ENCODE measurements at regions not wholly inside any gene's neighbourhood (a gene's known extent, or its start where the extent isn't known, plus 50 kb on each side); places are given as distances from the start of the nearest gene placed in this dataset.

GRCh38 chr6:23465912-23466311 is 660.1 kb upstream of the NRSN1 start:
- TF ChIP-seq, protein P1, sequence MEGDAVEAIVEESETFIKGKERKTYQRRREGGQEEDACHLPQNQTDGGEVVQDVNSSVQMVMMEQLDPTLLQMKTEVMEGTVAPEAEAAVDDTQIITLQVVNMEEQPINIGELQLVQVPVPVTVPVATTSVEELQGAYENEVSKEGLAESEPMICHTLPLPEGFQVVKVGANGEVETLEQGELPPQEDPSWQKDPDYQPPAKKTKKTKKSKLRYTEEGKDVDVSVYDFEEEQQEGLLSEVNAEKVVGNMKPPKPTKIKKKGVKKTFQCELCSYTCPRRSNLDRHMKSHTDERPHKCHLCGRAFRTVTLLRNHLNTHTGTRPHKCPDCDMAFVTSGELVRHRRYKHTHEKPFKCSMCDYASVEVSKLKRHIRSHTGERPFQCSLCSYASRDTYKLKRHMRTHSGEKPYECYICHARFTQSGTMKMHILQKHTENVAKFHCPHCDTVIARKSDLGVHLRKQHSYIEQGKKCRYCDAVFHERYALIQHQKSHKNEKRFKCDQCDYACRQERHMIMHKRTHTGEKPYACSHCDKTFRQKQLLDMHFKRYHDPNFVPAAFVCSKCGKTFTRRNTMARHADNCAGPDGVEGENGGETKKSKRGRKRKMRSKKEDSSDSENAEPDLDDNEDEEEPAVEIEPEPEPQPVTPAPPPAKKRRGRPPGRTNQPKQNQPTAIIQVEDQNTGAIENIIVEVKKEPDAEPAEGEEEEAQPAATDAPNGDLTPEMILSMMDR (IDR thresholded peaks at IDR 0.05) = no peak
- TF ChIP-seq POLR2A (IDR thresholded peaks at IDR 0.05) = no peak

Data from right lobe of liver (tissue), 4 donors.